H1 (cell line): ENCODE measurements at regions not wholly inside any gene's neighbourhood (a gene's known extent, or its start where the extent isn't known, plus 50 kb on each side); places are given as distances from the start of the nearest gene placed in this dataset.
"Not testable (repeated sequence)": the region's sequence is repeated elsewhere in the genome, so short reads cannot be mapped to it uniquely, and the experiment has no call there.

Source experiments
- CTCF ChIA-PET: fragments of 300-600 bp; sonication (Branson Sonifier 250); formaldehyde crosslinking; loops from one replicate; lab custom pipeline; 2021; ENCODE audit not compliant: partially characterized antibody; lab: Charles Lee
- POLR2A ChIA-PET: fragments of 300-600 bp; sonication (Branson Sonifier 250); formaldehyde crosslinking; loops from one replicate; lab custom pipeline; 2021; ENCODE audit warnings: inconsistent platforms; ENCODE audit not compliant: partially characterized antibody; lab: Charles Lee
- DNase-seq, 2 experiments: peaks; one replicate each; pipeline versions ENCODE4 v3.0.0 to v3.0.0-alpha.2; 2010 to 2022; ENCODE audit warnings: low spot score in 2 of 2, low read depth in 1 of 2, mixed read lengths in 1 of 2
- FAIRE-seq: peaks from 2 replicates; lab custom pipeline; 2011; peaks lifted over from hg19 to GRCh38; lab: Jason Lieb, UNC
- H2AFZ ChIP-seq: 2 replicates; pipeline ENCODE4 v1.8.1; 2012; ENCODE audit warnings: low read length, inconsistent platforms
- H2AK5ac ChIP-seq: 2 replicates; pipeline ENCODE4 v1.6.1; 2013; ENCODE audit warnings: low read depth, low read length
- H2BK120ac ChIP-seq: replicated peaks from 2 replicates; pipeline ENCODE3; 2013; ENCODE audit warnings: low read depth, low read length, inconsistent platforms
- H2BK12ac ChIP-seq: 2 replicates; pipeline ENCODE4 v1.6.1; 2013; ENCODE audit warnings: low read depth, low read length
- H2BK15ac ChIP-seq: 2 replicates; pipeline ENCODE4 v1.6.1; 2013; ENCODE audit warnings: low read length
- H2BK20ac ChIP-seq: 2 replicates; pipeline ENCODE4 v1.6.1; 2013; ENCODE audit warnings: low read length
- H2BK5ac ChIP-seq: 2 replicates; pipeline ENCODE4 v1.6.1; 2013; ENCODE audit warnings: low read depth, low read length
- H3K14ac ChIP-seq: 2 replicates; pipeline ENCODE4 v1.6.1; 2013; ENCODE audit warnings: inconsistent platforms; ENCODE audit not compliant: insufficient read length
- H3K18ac ChIP-seq: 2 replicates; pipeline ENCODE4 v1.6.1; 2013; ENCODE audit warnings: low read length; ENCODE audit errors: extremely low read depth
- H3K23ac ChIP-seq: 2 replicates; pipeline ENCODE4 v1.6.1; 2013; ENCODE audit warnings: inconsistent platforms; ENCODE audit not compliant: insufficient read length
- H3K23me2 ChIP-seq: 2 replicates; pipeline ENCODE4 v1.6.1; 2013; ENCODE audit warnings: low read depth, low read length
- H3K27ac ChIP-seq: 2 replicates; pipeline ENCODE4 v1.6.1; 2011; ENCODE audit warnings: low read depth, low read length, inconsistent platforms
- H3K27me3 ChIP-seq, 4 experiments: replicated peaks in 1 of 4; 1 replicate in 1 of 4; 2 replicates in 3 of 4; pipeline versions ENCODE4 v1.6.1 to v1.8.1; 2011 to 2013; ENCODE audit warnings: low read length in 3 of 4, mild to moderate bottlenecking in 3 of 4, inconsistent platforms in 2 of 4, mixed read lengths in 2 of 4, moderate library complexity in 1 of 4; ENCODE audit not compliant: control insufficient read depth in 3 of 4, insufficient read depth in 3 of 4; ENCODE audit errors: extremely low read depth in 1 of 4
- H3K36me3 ChIP-seq, 4 experiments: 2 replicates each; pipeline versions ENCODE4 v1.6.1 to v1.8.1; 2011 to 2013; ENCODE audit warnings: mild to moderate bottlenecking in 4 of 4, low read length in 3 of 4, moderate library complexity in 2 of 4, control low read depth in 1 of 4, inconsistent platforms in 1 of 4; ENCODE audit not compliant: insufficient read depth in 4 of 4, control insufficient read depth in 2 of 4
- H3K4ac ChIP-seq: replicated peaks from 2 replicates; pipeline ENCODE3; 2013; ENCODE audit warnings: low read length, low read depth, mixed read lengths, inconsistent platforms; ENCODE audit not compliant: insufficient read length
- H3K4me1 ChIP-seq, 4 experiments: replicated peaks in 1 of 4; 1 replicate in 1 of 4; 2 replicates in 3 of 4; pipeline versions ENCODE4 v1.6.1 to v1.8.1; 2011 to 2013; ENCODE audit warnings: low read length in 3 of 4, inconsistent platforms in 2 of 4, mixed read lengths in 1 of 4; ENCODE audit not compliant: insufficient read depth in 4 of 4, control insufficient read depth in 3 of 4
- H3K4me2 ChIP-seq, 2 experiments: 2 replicates each; pipeline versions ENCODE4 v1.6.1 to v1.8.1; 2011 to 2013; ENCODE audit warnings: low read depth in 2 of 2, low read length in 2 of 2, control low read depth in 1 of 2, inconsistent platforms in 1 of 2, mild to moderate bottlenecking in 1 of 2; ENCODE audit not compliant: insufficient read depth in 1 of 2
- H3K4me3 ChIP-seq, 4 experiments: fragments of 200-600, 300-600 bp in 1 of 4; sonication (generic), shearing (Covaris generic), sonication (Bioruptor Twin) in 1 of 4; 2 replicates each; pipeline versions ENCODE4 v1.5.1 to v1.8.1; 2011 to 2016; ENCODE audit warnings: low read length in 4 of 4, low read depth in 3 of 4, control low read depth in 2 of 4, inconsistent platforms in 2 of 4, mild to moderate bottlenecking in 2 of 4, mixed read lengths in 1 of 4, moderate library complexity in 1 of 4; ENCODE audit not compliant: insufficient read depth in 2 of 4; ENCODE audit errors: extremely low read depth in 1 of 4
- H3K56ac ChIP-seq: replicated peaks from 2 replicates; pipeline ENCODE3; 2013; ENCODE audit warnings: low read depth, mild to moderate bottlenecking, mixed read lengths, low read length, inconsistent platforms; ENCODE audit not compliant: insufficient read length
- H3K79me1 ChIP-seq: 2 replicates; pipeline ENCODE4 v1.6.1; 2013; ENCODE audit warnings: low read depth, low read length, control low read depth
- H3K79me2 ChIP-seq, 2 experiments: 2 replicates each; pipeline versions ENCODE4 v1.6.1 to v1.8.1; 2012 to 2013; ENCODE audit warnings: low read length in 2 of 2, mild to moderate bottlenecking in 2 of 2, inconsistent platforms in 1 of 2; ENCODE audit not compliant: insufficient read depth in 2 of 2, control insufficient read depth in 1 of 2
- H3K9ac ChIP-seq, 4 experiments: replicated peaks in 1 of 4; 1 replicate in 1 of 4; 2 replicates in 3 of 4; pipeline versions ENCODE4 v1.6.1 to v1.8.1; 2011 to 2013; ENCODE audit warnings: low read depth in 3 of 4, low read length in 3 of 4, control low read depth in 2 of 4, mild to moderate bottlenecking in 2 of 4, moderate library complexity in 2 of 4, inconsistent platforms in 1 of 4; ENCODE audit errors: extremely low read depth in 1 of 4
- H3K9me3 ChIP-seq, 2 experiments: 2 replicates each; pipeline versions ENCODE4 v1.6.1 to v1.8.1; 2012 to 2013; ENCODE audit warnings: mild to moderate bottlenecking in 2 of 2, moderate library complexity in 2 of 2, control low read depth in 1 of 2, inconsistent platforms in 1 of 2, low read depth in 1 of 2, low read length in 1 of 2, mixed read lengths in 1 of 2; ENCODE audit not compliant: insufficient read depth in 2 of 2
- H4K20me1 ChIP-seq, 2 experiments: replicated peaks in 1 of 2; 2 replicates each; pipeline versions ENCODE3 to v1.8.1; 2011 to 2013; ENCODE audit warnings: inconsistent platforms in 2 of 2, low read length in 2 of 2, mild to moderate bottlenecking in 1 of 2; ENCODE audit not compliant: insufficient read depth in 2 of 2, control insufficient read depth in 1 of 2
- H4K5ac ChIP-seq: 2 replicates; pipeline ENCODE4 v1.6.1; 2013; ENCODE audit warnings: low read length, low read depth, mixed read lengths, inconsistent platforms; ENCODE audit not compliant: insufficient read length
- H4K8ac ChIP-seq: 2 replicates; pipeline ENCODE4 v1.8.0; 2013; ENCODE audit warnings: mild to moderate bottlenecking, moderate library complexity, low read length, inconsistent platforms; ENCODE audit not compliant: insufficient read depth; ENCODE audit errors: extremely low read depth
- H4K91ac ChIP-seq: replicated peaks from 2 replicates; pipeline ENCODE3; 2013; ENCODE audit warnings: low read length, mixed read lengths, inconsistent platforms; ENCODE audit not compliant: insufficient read length
- WGBS, 2 experiments: shearing (Covaris generic) in 1 of 2; methylation state at CpG; one replicate each; pipeline versions ENCODE4 v1.1.6 to v1.1.7; 2013 to 2015; ENCODE audit warnings: low lambda C conversion rate in 2 of 2, mixed read lengths in 2 of 2, inconsistent platforms in 1 of 2, low coverage in 1 of 2, missing lambda C conversion rate in 1 of 2; ENCODE audit not compliant: insufficient replicate concordance in 2 of 2, insufficient coverage in 1 of 2, insufficient read length in 1 of 2; ENCODE audit errors: extremely low coverage in 1 of 2, missing lambda C conversion rate in 1 of 2; 5-methylcytosine and 5-hydroxymethylcytosine counted together

GRCh38 chr6:21877037-21877436 lies 283.5 kb downstream of the SOX4 start:
- H3K4me2 ChIP-seq, H3K4me1 ChIP-seq, H3K4ac ChIP-seq, H3K23ac ChIP-seq, H4K5ac ChIP-seq, DNase-seq, H3K79me1 ChIP-seq, H3K9ac ChIP-seq, H2BK20ac ChIP-seq, H3K9me3 ChIP-seq, H2BK15ac ChIP-seq, FAIRE-seq, H4K8ac ChIP-seq, H3K14ac ChIP-seq, H2BK12ac ChIP-seq, H3K4me3 ChIP-seq, H2BK120ac ChIP-seq, H3K27me3 ChIP-seq, H3K56ac ChIP-seq, H2AK5ac ChIP-seq, H2AFZ ChIP-seq, H3K23me2 ChIP-seq, H4K91ac ChIP-seq, H3K36me3 ChIP-seq, H2BK5ac ChIP-seq, POLR2A ChIA-PET, H3K27ac ChIP-seq, H4K20me1 ChIP-seq, H3K18ac ChIP-seq, CTCF ChIA-PET: not testable (repeated sequence)
- H3K79me2 ChIP-seq = peaks cover 0 to 23% of the 10 kb centered on the region in 2 experiments; a peak in 2 of 4 replicates
- 95% methylated on average over 4 of the region's 4 CpGs; no CpG with 5 or more reads in 1 of the 2 experiments for WGBS, 2 experiments

- H3K9ac ChIP-seq, H2BK12ac ChIP-seq, H2BK120ac ChIP-seq, H3K9me3 ChIP-seq, H3K79me1 ChIP-seq, H3K18ac ChIP-seq, H3K23ac ChIP-seq, H2BK15ac ChIP-seq, H3K23me2 ChIP-seq, H4K20me1 ChIP-seq, H2AK5ac ChIP-seq, H4K8ac ChIP-seq, H4K5ac ChIP-seq, CTCF ChIA-PET, DNase-seq, H3K56ac ChIP-seq, H3K27ac ChIP-seq, H4K91ac ChIP-seq, H3K14ac ChIP-seq, H3K4me3 ChIP-seq, H2BK5ac ChIP-seq, H2BK20ac ChIP-seq, H3K4me1 ChIP-seq, H3K27me3 ChIP-seq, H3K36me3 ChIP-seq, H3K4ac ChIP-seq, FAIRE-seq, H3K4me2 ChIP-seq, H2AFZ ChIP-seq: not testable (repeated sequence)
- 88% methylated on average over 2 of the region's 2 CpGs; no CpG with 5 or more reads in 1 of the 2 experiments for WGBS, 2 experiments
- peaks cover 0 to 28% of the 10 kb centered on the region in 2 experiments; a peak in 2 of 4 replicates for H3K79me2 ChIP-seq
- POLR2A ChIA-PET = interaction anchor here (0.9 kb wide), 1 partner anchor 138 kb away, joined by 3 read pairs; no protein-coding TSS in a partner anchor
These were observed 286.7 kb downstream of the SOX4 start for GRCh38 chr6:21880249-21880648.
